ENCODE measurements at regions not wholly inside any gene's neighbourhood (a gene's known extent, or its start where the extent isn't known, plus 50 kb on each side); places are given as distances from the start of the nearest gene placed in this dataset.

DNA sequence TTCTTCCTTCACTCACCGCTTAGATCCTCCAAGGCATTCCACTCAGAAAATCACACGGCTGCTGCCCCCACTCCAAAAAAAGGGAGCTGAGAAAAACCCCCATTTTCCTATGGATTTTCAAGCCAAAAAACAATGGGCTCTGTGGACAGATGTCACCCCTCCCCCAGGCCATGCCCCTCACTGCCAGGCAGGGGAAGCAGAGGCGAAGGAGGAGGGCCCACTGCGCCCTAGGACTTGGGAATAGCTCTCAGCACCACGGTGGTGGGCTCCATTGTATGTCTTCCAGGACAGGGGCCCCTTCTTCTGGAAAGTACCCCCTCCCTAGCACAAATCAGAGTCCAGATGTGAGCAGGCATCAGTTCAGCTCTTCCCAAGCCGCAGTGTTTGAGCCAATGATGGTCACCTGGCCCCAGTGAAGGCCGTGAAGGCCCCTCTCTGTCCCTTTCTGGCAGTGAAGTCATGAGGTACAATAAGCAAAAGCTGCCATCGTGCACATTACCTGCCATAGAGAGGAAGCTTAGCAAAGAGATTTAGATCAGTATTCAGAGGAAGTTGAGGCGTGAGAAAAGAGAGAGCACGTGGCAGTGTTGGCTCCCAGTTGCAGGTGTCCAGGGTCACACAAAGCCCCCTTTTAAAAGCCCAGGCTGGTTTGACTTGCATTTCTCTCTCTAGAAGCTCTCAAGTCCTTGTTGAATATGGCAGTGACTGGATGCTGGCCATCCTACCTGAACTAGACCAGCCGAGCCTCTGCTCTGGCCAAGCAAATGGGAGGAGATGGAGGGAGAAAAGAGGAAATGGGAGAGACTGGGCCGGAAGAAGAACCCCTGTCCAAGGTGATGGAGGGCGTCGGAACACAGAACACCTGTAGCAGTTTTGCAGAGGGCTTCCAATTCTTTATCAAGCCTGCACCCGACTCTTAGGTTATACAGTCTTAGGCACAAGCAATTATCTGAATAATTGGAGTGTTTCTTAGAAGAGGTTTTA is 149.0 kb downstream of the TOMM20 start:
- DNase-seq (ENCODE audit: extremely low read depth in 1 of 11, low read depth in 9 of 11, low spot score in 4 of 11) = no peak

DNA sequence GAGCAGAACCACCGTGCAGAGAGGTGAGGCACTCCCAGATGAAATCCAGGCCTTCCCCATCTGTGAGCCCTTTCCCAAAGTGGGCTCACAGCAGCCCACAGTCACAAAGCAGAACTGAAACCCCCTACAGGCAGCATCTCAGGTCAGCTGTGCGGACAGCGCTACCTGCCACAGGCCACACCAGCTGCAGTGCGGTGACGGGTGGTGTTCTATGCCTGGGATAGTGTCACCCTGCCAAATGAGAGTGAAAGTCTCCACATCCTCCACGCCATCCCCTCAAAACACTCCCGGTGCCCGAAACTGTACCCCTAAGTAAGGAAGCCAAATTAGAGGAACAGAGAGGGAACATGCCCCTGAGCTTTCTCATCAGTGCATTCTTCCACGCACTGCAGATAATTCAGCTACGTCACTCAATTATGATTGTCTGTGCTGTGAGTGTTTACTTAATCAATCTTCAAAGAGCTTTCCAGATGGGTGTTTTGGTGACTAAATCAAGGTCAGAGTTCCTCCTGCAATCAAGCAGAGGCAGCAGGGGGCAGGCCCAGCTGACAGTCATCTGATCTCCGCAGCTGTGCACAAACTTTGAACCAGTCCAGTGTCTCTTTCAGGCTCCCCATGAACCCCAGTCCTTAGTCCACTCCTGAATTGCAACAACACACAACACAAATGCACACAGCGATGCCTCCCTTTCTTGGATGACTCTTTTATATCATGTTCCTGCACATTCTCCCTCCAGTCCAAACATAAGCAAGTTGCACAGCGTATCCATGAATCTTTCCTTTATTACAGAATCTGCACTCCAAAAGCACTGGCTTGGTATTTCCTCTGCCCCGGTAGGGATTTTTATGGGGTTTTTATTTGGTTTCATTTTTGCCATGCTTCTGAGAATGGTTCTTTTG is 150.0 kb downstream of the TOMM20 start:
- DNase-seq (ENCODE audit: extremely low read depth in 1 of 11, low read depth in 9 of 11, low spot score in 4 of 11) = no peak

- DNase-seq (ENCODE audit: extremely low read depth in 1 of 11, low read depth in 9 of 11, low spot score in 4 of 11) = no peak
These were observed 150.7 kb downstream of the TOMM20 start for GRCh38 chr1:234977875-234978396.

GRCh38 chr1:234976861-234977680 is 151.6 kb downstream of the TOMM20 start:
- no peak for DNase-seq (ENCODE audit: extremely low read depth in 1 of 11, low read depth in 9 of 11, low spot score in 4 of 11)

- no peak for DNase-seq (ENCODE audit: extremely low read depth in 1 of 11, low read depth in 9 of 11, low spot score in 4 of 11)
These were observed 152.4 kb downstream of the TOMM20 start for GRCh38 chr1:234975941-234976860.

DNA sequence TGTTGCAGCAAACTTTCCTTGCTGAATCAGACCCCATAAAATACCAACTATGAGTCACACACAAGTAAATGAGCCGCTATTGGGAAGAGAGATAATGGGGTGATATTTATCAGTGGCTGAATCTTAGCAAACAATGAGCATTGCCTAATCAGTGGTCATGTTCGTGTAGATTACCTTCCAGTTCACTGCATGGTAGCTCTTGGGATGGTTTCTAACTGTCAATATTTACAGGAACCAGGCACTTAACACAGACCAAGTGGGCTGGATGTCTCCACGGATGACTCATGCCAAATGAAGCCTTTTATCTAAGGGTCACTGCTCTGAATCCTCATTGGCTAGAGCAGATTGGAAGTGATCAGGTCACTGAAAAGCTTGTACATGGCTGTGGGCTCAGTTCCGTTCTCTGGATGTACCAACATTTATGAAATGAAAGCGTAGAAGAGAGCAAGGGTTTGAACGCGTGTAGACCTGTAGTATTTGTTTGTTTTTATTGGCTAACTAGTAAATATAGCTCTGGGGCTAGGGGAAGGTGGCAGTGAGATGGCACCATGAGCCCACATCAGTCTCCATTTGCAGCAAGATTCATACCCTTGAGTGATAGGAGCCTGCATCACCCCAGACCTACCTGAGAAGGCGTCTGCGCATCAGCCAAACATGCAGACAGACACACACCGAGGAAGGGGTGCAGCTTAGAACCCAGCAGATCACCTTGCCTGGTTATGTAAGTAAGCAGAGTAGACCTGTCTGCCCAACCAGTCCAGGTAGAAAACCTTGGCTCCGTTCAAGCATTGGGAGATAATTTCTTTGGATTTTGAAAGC is 153.3 kb downstream of the TOMM20 start:
- no peak for DNase-seq (ENCODE audit: extremely low read depth in 1 of 11, low read depth in 9 of 11, low spot score in 4 of 11)

DNA sequence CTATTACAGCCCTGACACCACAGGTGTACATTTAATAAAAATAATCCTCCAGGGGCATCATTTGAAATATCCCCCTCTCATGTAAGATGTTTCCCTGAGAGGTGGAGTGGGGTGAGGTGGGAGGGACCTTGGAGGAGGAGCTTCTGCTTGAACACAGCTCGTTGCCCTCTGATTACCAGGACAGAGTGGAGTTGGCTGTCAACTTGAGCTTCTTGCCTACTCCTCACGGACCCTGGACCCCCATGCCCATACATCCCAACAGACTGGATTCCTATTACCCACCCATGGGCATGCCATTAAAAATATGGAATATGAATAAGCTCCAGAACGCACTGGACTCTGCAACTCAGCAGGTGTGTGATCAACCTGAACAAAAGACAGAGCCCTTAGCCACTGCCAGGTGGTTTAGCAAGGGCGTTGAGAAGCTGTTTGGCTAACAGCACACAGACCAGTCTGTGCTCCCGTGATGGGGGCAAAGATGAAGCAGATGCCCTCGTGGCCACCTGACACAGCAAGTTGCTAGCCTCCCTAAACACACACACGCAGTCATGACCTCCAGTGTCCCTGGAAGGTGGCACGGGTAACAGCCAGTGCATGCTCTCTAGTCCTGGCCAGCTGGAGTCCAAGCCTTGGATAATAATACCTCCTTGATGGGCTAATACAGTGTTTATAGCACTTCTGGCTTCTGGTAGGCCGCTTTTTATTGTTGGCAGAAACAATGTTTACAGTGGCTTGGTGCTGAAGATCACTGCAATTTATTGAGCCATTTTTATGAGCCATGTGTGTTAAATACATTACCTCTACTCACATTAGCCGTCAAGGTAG is 155.0 kb downstream of the TOMM20 start:
- DNase-seq (ENCODE audit: extremely low read depth in 1 of 11, low read depth in 9 of 11, low spot score in 4 of 11) = no peak

DNA sequence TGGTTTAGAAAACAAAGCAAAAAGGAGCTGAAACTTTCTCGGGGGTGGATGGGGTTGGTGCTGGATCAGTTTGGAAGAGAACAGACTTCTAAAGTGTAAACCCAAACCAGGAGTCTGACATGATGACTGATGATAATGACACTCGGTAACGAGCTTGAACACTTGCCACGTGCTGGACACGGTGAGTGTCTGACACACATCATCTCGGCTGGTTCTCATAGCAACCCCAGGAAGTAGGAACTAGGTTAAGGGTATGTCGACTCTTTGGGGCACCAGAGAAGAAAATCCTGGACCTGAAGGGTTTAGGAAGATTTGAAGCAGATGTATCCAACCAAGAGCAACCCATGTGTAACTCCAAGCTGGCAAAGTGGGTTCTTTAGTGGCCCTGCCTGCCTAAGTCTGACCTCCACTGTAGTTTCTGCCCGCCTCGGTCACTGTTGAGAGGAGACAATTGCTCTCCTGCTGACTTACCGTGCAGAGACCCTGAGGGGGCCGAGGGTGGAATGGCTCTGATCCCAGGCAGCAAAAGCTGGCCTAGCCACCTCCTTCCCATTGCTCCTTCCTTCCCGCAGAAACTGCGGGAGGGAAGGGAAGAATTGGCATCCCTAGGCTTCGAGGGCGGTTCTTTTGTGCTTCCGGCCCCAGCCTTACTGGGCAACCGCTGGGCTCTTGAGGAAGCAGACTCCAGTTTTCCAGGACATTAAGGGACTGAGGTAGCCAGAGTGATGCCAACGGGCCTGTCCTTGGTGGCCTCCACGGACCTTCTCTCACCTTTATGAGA is 156.0 kb downstream of the TOMM20 start:
- no peak for DNase-seq (ENCODE audit: extremely low read depth in 1 of 11, low read depth in 9 of 11, low spot score in 4 of 11)

GRCh38 chr1:234971586-234972297 is 156.9 kb downstream of the TOMM20 start:
- no peak for DNase-seq (ENCODE audit: extremely low read depth in 1 of 11, low read depth in 9 of 11, low spot score in 4 of 11)

- peak in 8 of 11 donors; percentile 74 to 93 (median 86) for DNase-seq (ENCODE audit: extremely low read depth in 1 of 11, low read depth in 9 of 11, low spot score in 4 of 11)
These were observed 157.7 kb downstream of the TOMM20 start for GRCh38 chr1:234970731-234971476.

- peak in 1 of 11 donors; percentile 74 for DNase-seq (ENCODE audit: extremely low read depth in 1 of 11, low read depth in 9 of 11, low spot score in 4 of 11)
These were observed 158.3 kb downstream of the TOMM20 start for GRCh38 chr1:234970401-234970730.

- peak in 4 of 11 donors; percentile 61 to 73 (median 68) for DNase-seq (ENCODE audit: extremely low read depth in 1 of 11, low read depth in 9 of 11, low spot score in 4 of 11)
These were observed 158.8 kb downstream of the TOMM20 start for GRCh38 chr1:234969581-234970400.

GRCh38 chr1:234969011-234969441 is 159.6 kb downstream of the TOMM20 start:
- no peak for DNase-seq (ENCODE audit: extremely low read depth in 1 of 11, low read depth in 9 of 11, low spot score in 4 of 11)
